Suppressor macrophage treated with lipopolysaccharide for 1 hour (primary cell): ENCODE measurements at regions not wholly inside any gene's neighbourhood (a gene's known extent, or its start where the extent isn't known, plus 50 kb on each side); places are given as distances from the start of the nearest gene placed in this dataset.

Experiments
- DNase-seq, 3 donors: peaks; one replicate each; pipeline ENCODE4 v3.0.0-alpha.2; 2020 to 2022

DNA sequence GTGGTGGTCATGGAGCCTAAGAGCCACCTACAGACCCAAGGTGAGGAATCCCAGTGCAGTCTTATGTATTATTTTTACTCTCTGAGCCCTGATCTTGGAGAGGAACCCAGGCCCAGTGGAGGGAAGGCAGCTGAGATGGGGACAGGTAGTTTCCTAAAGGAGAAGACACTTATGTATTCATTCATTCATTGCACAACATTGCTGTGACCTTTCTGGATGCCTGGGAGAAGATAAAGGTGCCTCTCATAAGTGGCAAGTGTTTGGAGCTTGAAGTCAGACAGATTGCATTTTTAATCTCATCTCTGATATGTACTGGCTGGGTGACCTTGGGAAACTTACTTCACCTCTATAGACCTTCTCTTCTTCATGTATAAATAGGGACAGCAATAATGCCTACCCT lies 111.1 kb downstream of the CEBPB start:
- DNase-seq = no peak

DNA sequence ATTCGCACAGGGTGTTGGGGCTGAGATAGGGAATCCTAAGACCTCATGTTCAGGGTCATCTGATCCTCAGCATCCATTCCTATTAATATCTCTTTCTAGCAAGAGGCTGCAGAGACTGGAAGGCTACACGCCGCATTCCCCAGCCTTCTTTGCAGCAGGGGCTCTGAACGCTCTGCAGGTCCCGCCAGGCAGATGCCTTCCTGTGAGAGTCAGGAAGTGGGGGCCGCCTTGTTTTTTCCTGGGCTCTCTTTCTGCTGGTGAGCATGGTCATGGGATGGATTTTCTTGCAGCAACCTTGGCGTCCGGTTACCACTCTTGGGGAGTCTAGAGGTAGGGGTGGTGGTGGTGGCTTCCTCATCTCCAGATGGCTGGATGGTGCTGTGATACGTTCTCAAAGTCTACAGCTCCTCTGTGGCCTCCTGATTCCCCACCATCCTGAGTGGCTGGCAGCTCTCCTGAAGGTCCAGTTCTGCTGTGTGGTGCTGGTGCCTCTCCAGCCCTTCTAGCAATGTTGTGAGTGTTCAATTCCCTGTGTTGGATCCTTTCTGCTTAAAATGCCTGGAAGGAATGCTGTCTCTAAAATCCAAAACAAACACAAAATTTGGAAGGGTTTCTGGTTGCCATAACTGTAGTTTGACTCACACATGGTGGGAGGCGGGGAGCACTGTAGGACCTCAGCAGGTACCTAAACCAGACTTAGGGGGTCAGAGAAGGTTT lies 111.9 kb downstream of the CEBPB start:
- no peak for DNase-seq

GRCh38 chr20:50303573-50304500 lies 113.2 kb downstream of the CEBPB start:
- peak; percentile 38 to 60 (median 43) for DNase-seq

GRCh38 chr20:50304501-50304856 lies 113.8 kb downstream of the CEBPB start:
- DNase-seq = no peak

DNA sequence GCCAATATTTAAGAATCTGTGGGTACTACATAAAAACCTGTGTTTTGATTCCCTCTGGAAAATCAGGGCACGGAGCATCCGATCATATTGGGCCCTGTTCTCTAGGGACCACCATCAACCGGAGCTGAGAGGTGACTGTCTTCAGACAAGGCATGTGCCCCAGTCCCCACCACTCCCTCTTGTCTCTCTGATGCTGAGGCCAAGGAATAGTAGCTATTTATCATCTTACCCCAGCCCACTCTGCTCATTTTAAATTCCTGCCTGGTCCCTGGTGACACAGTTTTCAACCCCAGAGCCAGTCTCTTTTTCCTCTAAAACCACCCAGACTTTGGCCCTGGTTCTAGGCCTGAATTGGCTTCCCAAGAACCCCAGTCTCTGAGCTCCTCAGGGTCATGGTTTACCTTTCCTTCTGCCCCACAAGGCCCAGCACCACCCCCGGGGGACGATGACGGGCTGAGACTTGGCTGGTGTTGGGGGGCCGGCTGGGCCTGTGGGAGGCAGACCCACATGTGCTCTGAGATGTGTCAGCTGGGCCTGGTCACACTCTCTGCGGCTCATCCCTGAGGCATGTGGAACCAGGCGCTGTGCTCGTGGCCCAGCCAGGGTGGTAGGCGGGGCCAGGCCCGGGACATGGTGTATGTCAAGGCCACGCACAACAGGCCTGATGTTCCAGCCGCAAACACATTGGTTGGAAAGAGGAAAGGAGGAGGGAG lies 114.4 kb downstream of the CEBPB start:
- no peak for DNase-seq

GRCh38 chr20:50305636-50306477 lies 115.2 kb downstream of the CEBPB start:
- no peak for DNase-seq

GRCh38 chr20:50306478-50307423 lies 116.1 kb downstream of the CEBPB start:
- no peak for DNase-seq

DNA sequence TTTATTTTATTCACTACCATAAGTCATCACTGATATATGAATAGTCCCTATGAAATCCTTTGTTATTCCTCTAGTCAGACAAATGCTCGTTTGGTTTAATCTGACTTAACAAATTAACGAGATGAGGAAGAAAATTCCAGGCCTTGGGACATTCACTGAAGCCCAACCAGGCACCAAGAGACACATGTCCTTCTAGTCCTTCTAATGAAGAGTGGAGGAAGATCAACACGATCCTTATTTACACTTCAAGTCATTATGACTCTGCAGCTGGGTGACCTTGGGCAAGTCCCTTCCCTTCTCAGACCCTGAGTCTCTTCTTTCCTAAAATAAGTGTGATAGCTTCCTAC lies 117.5 kb downstream of the CEBPB start:
- DNase-seq = peak; percentile 43 to 73 (median 63)

GRCh38 chr20:50308513-50309279 lies 118.1 kb downstream of the CEBPB start:
- DNase-seq = peak; percentile 96 to 98 (median 96)

DNA sequence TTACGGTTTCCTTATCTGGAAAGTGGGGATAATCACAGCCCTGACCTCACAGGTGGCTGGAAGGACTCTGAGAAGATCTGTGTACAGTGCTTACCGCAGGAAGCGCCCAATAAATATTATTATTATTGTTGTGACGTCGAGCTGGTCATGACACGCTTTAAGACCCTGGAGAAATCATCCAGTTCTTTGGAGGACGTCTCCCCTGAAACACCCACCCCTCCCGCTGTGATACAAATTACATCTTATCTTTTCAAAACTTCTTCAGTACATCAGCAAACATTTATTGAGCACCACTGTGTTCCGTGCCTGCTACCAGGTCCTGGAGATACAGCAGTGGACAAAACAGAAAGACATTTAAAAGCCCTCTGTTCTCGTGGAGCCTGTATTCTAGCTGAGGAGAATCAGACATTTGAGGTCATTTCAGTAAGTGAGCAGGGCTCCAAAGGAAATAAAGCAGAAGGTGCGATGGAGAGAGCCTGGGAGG lies 118.7 kb downstream of the CEBPB start:
- DNase-seq = no peak

DNA sequence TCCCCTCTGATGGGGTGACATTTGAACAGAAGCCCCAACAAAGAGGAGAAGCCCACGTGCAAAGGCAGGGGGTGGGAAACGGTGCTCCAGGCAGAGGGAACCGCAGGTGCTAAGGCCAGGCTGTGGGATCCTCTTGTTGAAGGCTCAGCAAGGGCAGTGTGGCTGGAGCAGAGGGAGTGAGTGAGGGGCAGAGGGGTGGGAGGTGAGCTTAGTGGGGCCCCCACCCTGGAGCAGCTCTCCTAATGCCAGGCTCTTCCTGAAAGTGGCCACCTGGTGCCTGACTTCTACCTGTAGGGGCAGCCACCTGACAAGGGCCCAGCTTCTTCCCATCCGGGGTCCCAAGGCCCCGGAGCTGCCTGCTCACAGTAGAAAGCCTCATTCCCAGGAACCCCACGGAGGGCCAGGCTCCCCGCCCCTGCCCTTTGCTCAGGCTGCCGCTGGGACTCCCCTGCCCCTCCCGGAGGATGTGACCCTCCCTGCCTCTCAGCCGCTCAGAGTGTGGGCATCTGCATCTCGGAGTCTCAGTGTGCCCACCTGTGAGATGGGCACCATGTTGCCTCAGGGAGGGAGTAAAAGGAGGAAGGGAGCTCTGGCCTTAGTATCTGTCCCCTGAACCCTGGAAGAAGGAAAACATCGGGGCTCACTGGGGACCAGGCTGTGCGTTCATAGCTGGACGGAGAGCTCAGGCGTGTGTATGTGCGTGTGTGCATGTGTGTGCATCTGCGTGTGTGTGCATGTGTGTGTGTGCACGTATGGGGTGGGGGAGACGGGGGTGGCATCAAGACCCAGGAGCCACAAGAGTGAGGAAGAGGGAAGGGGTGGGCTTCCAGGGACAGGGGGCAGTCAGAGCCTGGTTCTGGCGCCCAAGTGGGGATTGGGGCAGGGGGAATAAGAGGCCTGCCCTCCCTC lies 119.4 kb downstream of the CEBPB start:
- DNase-seq = no peak

GRCh38 chr20:50310673-50311051 lies 120.0 kb downstream of the CEBPB start:
- peak in 1 of 3 donors; percentile 36 for DNase-seq

DNA sequence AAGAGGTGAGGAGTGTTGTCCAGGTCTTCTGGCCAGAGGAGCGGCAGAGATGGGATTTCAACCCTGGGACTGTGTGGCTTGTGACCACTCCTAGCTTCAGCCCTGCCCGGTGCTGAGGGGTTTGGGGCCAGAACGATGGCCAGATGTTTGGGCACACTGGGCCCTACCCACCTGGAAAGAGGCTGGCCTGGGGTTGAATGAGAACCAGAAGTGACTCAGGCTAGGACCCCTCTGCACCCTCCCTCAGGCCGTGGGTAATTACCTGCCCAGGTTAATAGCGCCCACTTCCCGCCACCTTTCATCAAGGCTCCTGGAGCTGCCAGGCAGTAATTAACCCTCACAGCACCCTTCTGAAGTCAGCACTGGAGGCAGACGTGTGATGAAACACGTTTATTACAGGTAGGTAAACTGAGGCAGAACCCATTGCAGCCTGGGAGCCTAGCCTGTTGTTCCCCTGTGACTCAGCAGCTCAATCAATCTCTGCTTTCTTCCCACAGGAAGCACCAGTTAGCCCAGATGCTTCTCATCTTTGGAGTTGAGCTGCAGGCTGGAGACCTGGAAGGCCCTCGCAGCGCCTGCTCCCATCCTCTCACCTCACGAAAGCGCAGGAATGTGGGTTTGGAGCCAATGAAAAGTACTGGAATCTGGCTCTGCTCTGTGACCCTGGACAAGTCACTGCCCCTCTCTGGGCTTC lies 120.8 kb downstream of the CEBPB start:
- no peak for DNase-seq

- DNase-seq = no peak
Measured at GRCh38 chr20:50312002-50312681, 121.5 kb downstream of the CEBPB start.

DNA sequence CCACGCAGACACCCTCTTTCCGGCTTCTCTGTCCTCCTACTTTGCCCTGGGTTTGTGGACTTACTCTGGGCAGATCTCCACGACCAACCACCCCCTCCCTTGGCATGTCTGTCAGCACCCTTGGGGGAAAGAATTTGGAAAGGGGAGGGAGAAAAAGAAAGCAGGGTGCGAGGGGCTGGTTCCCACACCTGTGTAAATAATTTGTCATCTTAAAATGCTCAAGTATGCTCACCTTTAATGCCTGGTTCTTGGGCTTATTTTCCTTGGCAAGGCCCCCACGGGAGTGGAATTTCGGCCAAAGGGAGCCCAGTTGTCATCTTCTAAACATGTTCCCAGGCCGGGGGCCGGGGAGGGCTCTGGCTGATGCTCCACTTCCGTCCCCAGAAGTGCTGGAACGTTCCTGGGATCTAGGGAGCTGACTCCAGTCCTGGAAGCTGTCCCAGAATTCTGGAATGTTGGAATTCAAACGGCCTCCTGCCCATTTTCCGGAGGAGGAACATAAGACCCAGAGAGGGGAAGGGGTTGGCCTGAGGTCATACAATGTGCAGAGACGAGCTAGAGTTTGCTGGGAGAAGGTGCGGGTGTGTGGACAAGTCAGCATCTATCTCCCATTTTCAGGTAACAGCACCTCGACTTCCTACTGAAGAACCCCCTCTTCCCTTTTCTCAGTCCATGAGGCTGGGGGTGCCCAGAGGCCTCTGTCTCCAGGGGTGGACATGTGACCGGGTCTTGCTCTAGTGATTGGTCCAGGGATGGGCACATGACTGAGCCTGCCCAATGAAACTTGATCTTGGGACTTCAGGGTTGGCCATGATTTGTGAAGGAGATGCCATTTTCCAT lies 122.3 kb downstream of the CEBPB start:
- no peak for DNase-seq

DNA sequence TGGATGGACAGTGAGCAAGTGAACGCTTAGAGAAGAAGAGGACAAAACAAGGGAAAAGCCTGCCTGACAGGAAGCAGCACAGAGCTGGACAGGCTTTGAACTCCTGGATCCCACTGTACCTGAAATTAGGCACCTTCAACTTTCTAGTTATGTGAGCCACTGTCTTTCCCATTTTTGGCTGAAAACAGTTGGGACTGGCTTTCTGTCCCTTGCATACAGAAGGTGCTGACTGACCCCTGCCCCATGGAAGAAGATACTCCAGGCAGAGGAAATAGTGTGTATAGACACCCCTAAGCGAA lies 122.8 kb downstream of the CEBPB start:
- no peak for DNase-seq
